SK-N-SH (cell line): ENCODE measurements at regions not wholly inside any gene's neighbourhood (a gene's known extent, or its start where the extent isn't known, plus 50 kb on each side); places are given as distances from the start of the nearest gene placed in this dataset.
"Not testable (repeated sequence)": the region's sequence is repeated elsewhere in the genome, so short reads cannot be mapped to it uniquely, and the experiment has no call there.

ENCODE experiments used
- CTCF ChIA-PET: fragments of 300-600, 350-600 bp; formaldehyde crosslinking; extraction: SDS; loops from one replicate; lab custom pipeline; 2021; lab: Yijun Ruan, JAX
- POLR2A ChIA-PET: fragments of 350-600 bp; sonication (Branson Sonifier 250); formaldehyde crosslinking; extraction: SDS; loops from one replicate; lab custom pipeline; 2020; ENCODE audit warnings: antibody characterized with exemption, inconsistent platforms; lab: Yijun Ruan, JAX
- DNase-seq: peaks from one replicate; pipeline ENCODE4 v3.0.0; 2012
- H2AFZ ChIP-seq: fragments of 200-600 bp; sonication (generic); 2 replicates; pipeline ENCODE4 v1.8.1; 2016; ENCODE audit warnings: antibody characterized with exemption, mild to moderate bottlenecking, low read depth
- H3F3A ChIP-seq: fragments of 200-600 bp; sonication (generic); replicated peaks from 2 replicates; pipeline ENCODE3; 2016; ENCODE audit warnings: antibody characterized with exemption, mild to moderate bottlenecking; ENCODE audit not compliant: insufficient read depth
- H3K27ac ChIP-seq, 2 experiments: fragments of 200-500 bp in 1 of 2; fragments of 200-600 bp in 1 of 2; sonication (Bioruptor generic) in 1 of 2; sonication (generic), shearing (Covaris generic) in 1 of 2; 2 replicates each; pipeline versions ENCODE4 v1.5.1 to v1.6.1; 2014 to 2016; ENCODE audit warnings: low read depth in 2 of 2, inconsistent platforms in 1 of 2, low read length in 1 of 2, mild to moderate bottlenecking in 1 of 2, mixed read lengths in 1 of 2
- H3K27me3 ChIP-seq: fragments of 200-600 bp; sonication (generic), shearing (Covaris generic); 2 replicates; pipeline ENCODE4 v1.6.1; 2016; ENCODE audit warnings: mixed run types; ENCODE audit not compliant: insufficient read depth
- H3K36me3 ChIP-seq, 2 experiments: fragments of 200-500 bp in 1 of 2; fragments of 200-600 bp in 1 of 2; sonication (Bioruptor generic) in 1 of 2; sonication (generic) in 1 of 2; replicated peaks in 1 of 2; 2 replicates each; pipeline versions ENCODE3 to v1.5.1; 2014 to 2016; ENCODE audit warnings: low read length in 1 of 2, mild to moderate bottlenecking in 1 of 2; ENCODE audit not compliant: insufficient read depth in 2 of 2, control insufficient read depth in 1 of 2
- H3K4me1 ChIP-seq, 2 experiments: fragments of 200-500 bp in 1 of 2; fragments of 200-600 bp in 1 of 2; sonication (Bioruptor generic) in 1 of 2; sonication (generic), shearing (Covaris generic) in 1 of 2; 2 replicates each; pipeline versions ENCODE4 v1.5.1 to v1.6.1; 2014 to 2016; ENCODE audit warnings: low read depth in 1 of 2, low read length in 1 of 2, mixed run types in 1 of 2; ENCODE audit not compliant: insufficient read depth in 2 of 2, control insufficient read depth in 1 of 2
- H3K4me2 ChIP-seq: fragments of 200-600 bp; sonication (generic), shearing (Covaris generic); 2 replicates; pipeline ENCODE4 v1.6.1; 2017; ENCODE audit warnings: mixed run types
- H3K4me3 ChIP-seq, 2 experiments: fragments of 200-500 bp in 1 of 2; fragments of 200-600 bp in 1 of 2; sonication (Bioruptor generic) in 1 of 2; sonication (generic), shearing (Covaris generic) in 1 of 2; 2 replicates each; pipeline versions ENCODE4 v1.5.1 to v1.8.1; 2014 to 2016; ENCODE audit warnings: low read depth in 2 of 2, inconsistent platforms in 1 of 2, low read length in 1 of 2, mild to moderate bottlenecking in 1 of 2, mixed read lengths in 1 of 2, moderate library complexity in 1 of 2
- H3K79me2 ChIP-seq: fragments of 200-600 bp; sonication (generic); 2 replicates; pipeline ENCODE4 v1.8.1; 2017; ENCODE audit warnings: mild to moderate bottlenecking; ENCODE audit not compliant: insufficient read depth
- H3K9ac ChIP-seq: fragments of 200-600 bp; sonication (generic); 2 replicates; pipeline ENCODE4 v1.6.1; 2017; ENCODE audit warnings: mixed run types
- H3K9me2 ChIP-seq: fragments of 200-600 bp; sonication (generic); 2 replicates; pipeline ENCODE4 v1.6.1; 2017; ENCODE audit warnings: mixed run types
- H3K9me3 ChIP-seq: fragments of 200-600 bp; sonication (generic); 2 replicates; pipeline ENCODE4 v1.6.1; 2017; ENCODE audit warnings: mixed run types, mild to moderate bottlenecking, moderate library complexity
- H4K20me1 ChIP-seq: fragments of 200-600 bp; sonication (generic); 2 replicates; pipeline ENCODE4 v1.6.1; 2017; ENCODE audit warnings: mild to moderate bottlenecking, mixed run types; ENCODE audit not compliant: insufficient read depth
- CHD2 ChIP-seq: fragments of 150-350 bp; IDR thresholded peaks from 2 replicates; pipeline ENCODE4 v1.6.1; 2018; ENCODE audit warnings: low read length; ENCODE audit not compliant: partially characterized antibody
- ELF1 ChIP-seq: IDR thresholded peaks from 2 replicates; pipeline ENCODE4 v1.4.0; 2012
- FOXJ3 ChIP-seq: sonication (generic); formaldehyde crosslinking; IDR thresholded peaks from 2 replicates; pipeline ENCODE4 v1.5.1; 2020; ENCODE audit warnings: mild to moderate bottlenecking, missing genetic modification reagents
- GABPA ChIP-seq: IDR thresholded peaks from 2 replicates; pipeline ENCODE4 v1.4.0; 2012; ENCODE audit warnings: low read depth, mild to moderate bottlenecking
- IRF3 ChIP-seq: fragments of 150-350 bp; IDR thresholded peaks from 2 replicates; pipeline ENCODE4 v1.6.1; 2016; ENCODE audit warnings: mild to moderate bottlenecking, low read depth, low read length
- MXI1 ChIP-seq: IDR thresholded peaks from 2 replicates; pipeline ENCODE4 v1.6.1; 2012; ENCODE audit warnings: mild to moderate bottlenecking, low read depth, low read length, improper control_type of control experiment
- NRF1 ChIP-seq: IDR thresholded peaks from 2 replicates; pipeline ENCODE4 v1.6.1; 2012; ENCODE audit warnings: low read depth, mild to moderate bottlenecking, low read length
- PBX3 ChIP-seq: IDR thresholded peaks from 2 replicates; pipeline ENCODE4; 2012
- POLR2AphosphoS5 ChIP-seq: IDR thresholded peaks from 2 replicates; pipeline ENCODE4 v1.6.1; 2012; ENCODE audit warnings: low read depth, low read length
- RFX5 ChIP-seq: IDR thresholded peaks from 2 replicates; pipeline ENCODE4 v1.6.1; 2012; ENCODE audit warnings: mild to moderate bottlenecking, improper control_type of control experiment, low read length
- TCF12 ChIP-seq: IDR thresholded peaks from 2 replicates; pipeline ENCODE4 v1.4.0; 2012
- TEAD4 ChIP-seq: IDR thresholded peaks from 2 replicates; pipeline ENCODE4 v1.4.0; 2012; ENCODE audit warnings: mild to moderate bottlenecking, borderline replicate concordance; ENCODE audit not compliant: insufficient read depth
- USF1 ChIP-seq: IDR thresholded peaks from 2 replicates; pipeline ENCODE4 v1.4.0; 2012; ENCODE audit warnings: low read depth, borderline replicate concordance
- YY1 ChIP-seq: IDR thresholded peaks from 2 replicates; pipeline ENCODE4 v1.4.0; 2012; ENCODE audit warnings: low read depth, mild to moderate bottlenecking
- WGBS: methylation state at CpG from one replicate; pipeline ENCODE4 v1.1.6; 2017; ENCODE audit warnings: low lambda C conversion rate; 5-methylcytosine and 5-hydroxymethylcytosine counted together

GRCh38 chr1:173393659-173394000 lies 83.5 kb upstream of the PRDX6 start:
- H3K27ac ChIP-seq = peak overlapping the region; percentile 60 to 84
- H3K27me3 ChIP-seq = no peaks in the 10 kb centered on the region
- H3K36me3 ChIP-seq = no peaks in the 10 kb centered on the region
- TF ChIP-seq MXI1 (no peak), PBX3 (no peak), CHD2 (no peak), FOXJ3 (CRISPR knock-in tag) (no peak), TCF12 (no peak), USF1 (no peak), RFX5 (no peak), YY1 (no peak), GABPA (no peak), POLR2AphosphoS5 (no peak)
- TF ChIP-seq, all 33 proteins: peak for 0
- POLR2A ChIA-PET = no interaction called here
- H4K20me1 ChIP-seq = no peaks in the 10 kb centered on the region
- no peak overlapping the region for H3K4me3 ChIP-seq
- WGBS = 63% methylated on average over 1 of the region's 1 CpG
- H3K4me2 ChIP-seq = 0 out of 2 replicates have a peak overlapping the region, but pooled peaks have one; percentile 57
- CTCF ChIA-PET = no interaction called here
- H3K4me1 ChIP-seq = peaks cover 5 to 6% of the 10 kb centered on the region in 2 experiments; a peak in 3 of 4 replicates
- no peak for DNase-seq
- peaks cover 10% of the 10 kb centered on the region for H3F3A ChIP-seq
- H2AFZ ChIP-seq = no peak overlapping the region
- no peaks in the 10 kb centered on the region for H3K9me2 ChIP-seq
- no peaks in the 10 kb centered on the region for H3K9me3 ChIP-seq
- no peak overlapping the region; the same call in 1 of the 2 replicates for H3K9ac ChIP-seq
- H3K79me2 ChIP-seq = no peaks in the 10 kb centered on the region

- POLR2A ChIA-PET, H3K27me3 ChIP-seq, DNase-seq, H3K9me2 ChIP-seq, H2AFZ ChIP-seq, H3K4me3 ChIP-seq, H3K9me3 ChIP-seq, H3K79me2 ChIP-seq, H4K20me1 ChIP-seq, H3K36me3 ChIP-seq, H3K4me1 ChIP-seq, H3K27ac ChIP-seq, H3K4me2 ChIP-seq, CTCF ChIA-PET, H3K9ac ChIP-seq: not testable (repeated sequence)
- peaks cover 10% of the 10 kb centered on the region for H3F3A ChIP-seq
These were observed 82.3 kb upstream of the PRDX6 start for GRCh38 chr1:173394813-173395212.

- H4K20me1 ChIP-seq = no peaks in the 10 kb centered on the region
- H3K27ac ChIP-seq = no peak overlapping the region
- ChIA-PET CTCF (no interaction called here), POLR2A (no interaction called here)
- peaks cover 10% of the 10 kb centered on the region for H3F3A ChIP-seq
- H2AFZ ChIP-seq = no peak overlapping the region
- H3K9ac ChIP-seq = no peak overlapping the region
- no peak overlapping the region for H3K4me3 ChIP-seq
- H3K4me2 ChIP-seq = no peak overlapping the region
- no peaks in the 10 kb centered on the region for H3K36me3 ChIP-seq
- no peaks in the 10 kb centered on the region for H3K9me3 ChIP-seq
- no peaks in the 10 kb centered on the region for H3K79me2 ChIP-seq
- no peaks in the 10 kb centered on the region for H3K27me3 ChIP-seq
- DNase-seq = no peak
- H3K4me1 ChIP-seq = peaks cover 5 to 6% of the 10 kb centered on the region in 2 experiments; a peak in 3 of 4 replicates
- TF ChIP-seq TEAD4 = no peak
- TF ChIP-seq NRF1 = no peak
- no peak for TF ChIP-seq ELF1
- TF ChIP-seq IRF3 = no peak
- TF ChIP-seq CHD2 = no peak
- no peaks in the 10 kb centered on the region for H3K9me2 ChIP-seq
These were observed 81.4 kb upstream of the PRDX6 start for GRCh38 chr1:173395762-173396161.
